Activated naive CD8-positive, alpha-beta T cell treated with anti-CD3 and anti-CD28 coated beads for 36 hours (primary cell): ENCODE measurements at regions not wholly inside any gene's neighbourhood (a gene's known extent, or its start where the extent isn't known, plus 50 kb on each side); places are given as distances from the start of the nearest gene placed in this dataset.

Experiments used
- DNase-seq: peaks from one replicate; pipeline ENCODE4 v3.0.0; 2021
- H3K27ac Mint-ChIP-seq: one replicate; pipeline ENCODE4 v1.8.0; 2022; ENCODE audit warnings: mild to moderate bottlenecking, moderate library complexity, mixed read lengths
- H3K27me3 Mint-ChIP-seq: one replicate; pipeline ENCODE4 v1.8.0; 2022; ENCODE audit warnings: mild to moderate bottlenecking, mixed read lengths
- H3K36me3 Mint-ChIP-seq: one replicate; pipeline ENCODE4 v1.8.0; 2021; ENCODE audit warnings: mild to moderate bottlenecking, mixed read lengths
- H3K4me1 Mint-ChIP-seq: one replicate; pipeline ENCODE4 v1.8.0; 2021; ENCODE audit warnings: mixed read lengths
- H3K4me3 Mint-ChIP-seq: one replicate; pipeline ENCODE4 v1.8.0; 2022; ENCODE audit warnings: mild to moderate bottlenecking, moderate library complexity, mixed read lengths
- H3K9me3 Mint-ChIP-seq: one replicate; pipeline ENCODE4 v1.8.0; 2022; ENCODE audit warnings: mixed read lengths

DNA sequence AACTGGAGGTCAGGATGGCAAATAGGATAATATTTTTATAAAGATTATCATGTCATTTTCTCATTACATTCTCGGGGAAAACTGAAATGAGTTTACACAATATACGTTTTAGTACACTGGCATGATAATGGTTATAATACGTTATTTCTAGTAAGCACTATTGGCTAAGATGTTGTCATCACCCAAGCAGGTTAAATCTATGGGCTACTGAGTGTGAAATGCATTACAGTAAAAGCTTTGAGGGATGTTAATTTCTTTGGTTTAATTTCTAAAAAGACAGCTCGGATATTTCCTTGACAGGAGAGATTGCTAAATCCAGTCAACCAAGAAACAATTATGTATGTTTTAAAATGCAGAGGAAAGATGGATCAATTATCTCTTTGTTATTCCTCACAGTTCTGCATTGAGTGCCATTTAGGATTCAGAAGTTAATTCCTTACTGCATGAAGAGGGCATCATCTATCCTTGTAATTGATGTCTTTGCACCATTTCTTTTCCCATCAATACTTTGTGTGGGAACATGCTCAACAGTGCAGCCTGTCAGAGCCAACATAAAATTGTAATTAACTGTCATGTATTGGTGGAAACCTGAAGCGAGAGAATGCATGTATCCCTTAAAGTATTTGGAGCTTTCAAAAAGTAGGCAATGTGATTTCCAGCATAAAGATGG is 222.4 kb upstream of the ZP4 start:
- Mint-ChIP-seq H3K27ac (no peak overlapping the region), H3K9me3 (no peaks in the 10 kb centered on the region), H3K4me1 (no peaks in the 10 kb centered on the region), H3K27me3 (peaks cover 2% of the 10 kb centered on the region), H3K36me3 (no peaks in the 10 kb centered on the region), H3K4me3 (no peak overlapping the region)
- DNase-seq: no peak

DNA sequence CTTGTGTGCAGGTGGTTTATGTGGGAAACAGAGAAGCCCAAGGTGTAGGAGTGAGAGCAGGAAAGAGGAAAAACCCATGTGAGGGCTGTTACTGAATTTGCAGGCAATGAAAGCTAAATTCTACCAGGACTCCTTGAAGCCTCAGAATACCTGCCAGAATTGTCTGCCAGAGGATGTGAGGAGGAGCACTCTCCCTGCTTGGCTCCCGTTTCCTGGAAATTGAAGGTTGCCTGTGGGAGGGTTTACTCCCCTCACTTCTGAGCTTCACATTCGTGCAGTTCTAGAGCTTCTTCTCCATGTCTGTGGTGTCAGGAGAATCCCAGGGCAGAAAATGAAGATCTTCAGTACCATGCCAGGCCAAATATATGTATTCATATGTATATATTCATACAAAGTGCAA is 220.8 kb upstream of the ZP4 start:
- H3K4me1 Mint-ChIP-seq: no peaks in the 10 kb centered on the region
- DNase-seq: no peak
- no peak overlapping the region for H3K4me3 Mint-ChIP-seq
- H3K27me3 Mint-ChIP-seq: peaks cover 2% of the 10 kb centered on the region
- H3K27ac Mint-ChIP-seq: no peak overlapping the region
- no peaks in the 10 kb centered on the region for H3K36me3 Mint-ChIP-seq
- H3K9me3 Mint-ChIP-seq: no peaks in the 10 kb centered on the region

DNA sequence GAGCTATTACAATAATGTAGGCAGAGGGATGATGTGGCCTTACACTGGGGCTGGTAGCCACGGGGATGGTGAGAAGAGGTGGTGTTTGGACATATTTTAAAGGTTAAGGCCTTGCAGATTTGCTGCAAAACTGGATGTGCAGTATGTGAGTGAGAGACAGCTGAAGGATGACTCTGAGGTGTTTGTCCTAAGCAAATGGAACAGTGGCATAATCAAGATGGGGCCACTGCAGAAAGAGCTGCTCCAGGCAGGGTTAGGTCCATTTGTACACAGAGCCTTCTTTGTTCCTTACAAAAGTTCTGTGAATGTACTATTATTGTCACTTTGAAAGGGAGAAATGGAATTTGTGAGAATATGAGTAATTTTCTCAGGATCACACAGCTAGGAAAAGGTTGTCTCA is 220.4 kb upstream of the ZP4 start:
- no peaks in the 10 kb centered on the region for H3K9me3 Mint-ChIP-seq
- H3K4me3 Mint-ChIP-seq: no peak overlapping the region
- H3K27ac Mint-ChIP-seq: no peak overlapping the region
- no peak for DNase-seq
- peaks cover 2% of the 10 kb centered on the region for H3K27me3 Mint-ChIP-seq
- H3K4me1 Mint-ChIP-seq: no peaks in the 10 kb centered on the region
- H3K36me3 Mint-ChIP-seq: no peaks in the 10 kb centered on the region

DNA sequence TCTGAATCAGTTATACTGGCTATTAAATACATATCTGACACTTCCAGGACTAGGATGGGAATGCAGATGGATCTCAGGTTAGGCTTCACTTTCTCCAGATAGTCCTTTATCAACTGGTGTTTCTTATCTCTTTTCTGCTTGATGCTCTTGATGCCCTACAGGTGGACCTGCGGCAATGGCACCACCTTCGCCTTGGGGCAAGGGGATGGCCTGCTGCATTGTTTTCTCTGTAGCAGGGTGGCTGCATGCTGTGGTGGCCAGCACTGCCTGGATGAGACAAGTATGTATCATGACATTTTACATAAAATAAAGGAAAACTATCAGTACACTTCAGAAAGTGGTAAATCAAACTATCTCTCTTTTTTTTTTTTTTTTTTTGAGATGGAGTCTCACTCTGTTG is 217.7 kb upstream of the ZP4 start:
- Mint-ChIP-seq H3K36me3 (no peaks in the 10 kb centered on the region), H3K27me3 (peaks cover 2% of the 10 kb centered on the region), H3K4me1 (no peaks in the 10 kb centered on the region), H3K9me3 (no peaks in the 10 kb centered on the region), H3K4me3 (no peak overlapping the region), H3K27ac (no peak overlapping the region)
- DNase-seq: no peak

DNA sequence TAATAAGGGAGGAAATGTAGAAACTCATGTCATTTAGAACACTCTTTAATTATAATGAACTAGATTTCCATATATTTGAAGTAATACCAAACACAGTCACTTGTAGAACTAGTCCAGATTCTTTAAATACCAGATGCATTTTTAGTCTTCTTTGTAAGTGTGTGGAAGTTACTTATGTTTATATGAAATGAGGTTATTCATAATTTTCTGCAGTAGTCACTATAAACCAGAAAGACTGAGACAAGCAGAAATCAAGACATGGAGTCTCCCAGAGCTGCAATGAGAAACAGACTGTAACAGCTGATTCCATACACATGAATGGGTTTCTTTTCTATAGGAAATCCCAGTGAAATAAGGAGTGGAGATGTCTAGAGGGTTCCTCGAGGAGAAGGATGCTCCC is 216.6 kb upstream of the ZP4 start:
- H3K4me3 Mint-ChIP-seq: no peak overlapping the region
- no peaks in the 10 kb centered on the region for H3K9me3 Mint-ChIP-seq
- H3K27me3 Mint-ChIP-seq: peaks cover 2% of the 10 kb centered on the region
- no peak overlapping the region for H3K27ac Mint-ChIP-seq
- no peak for DNase-seq
- H3K36me3 Mint-ChIP-seq: no peaks in the 10 kb centered on the region
- no peaks in the 10 kb centered on the region for H3K4me1 Mint-ChIP-seq

DNA sequence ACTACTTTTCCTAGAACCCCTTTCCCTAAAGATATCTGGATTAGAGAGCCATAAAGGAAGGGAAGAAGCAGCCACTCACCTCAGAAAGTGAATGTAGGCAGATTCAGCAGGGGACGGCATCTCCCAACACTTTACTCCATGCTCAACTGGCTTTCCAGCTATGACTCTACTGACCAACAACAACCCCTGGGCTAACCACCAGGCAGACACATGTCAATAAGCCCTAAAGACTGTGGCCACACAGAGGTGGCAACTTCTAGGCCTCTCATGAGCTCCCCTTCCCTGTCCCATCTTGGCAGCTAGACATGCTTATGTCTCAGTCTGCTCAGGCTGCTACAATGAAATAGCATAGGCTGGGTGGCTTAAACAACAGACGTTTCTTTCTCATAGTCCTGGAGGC is 214.0 kb upstream of the ZP4 start:
- no peak for DNase-seq
- no peaks in the 10 kb centered on the region for H3K4me1 Mint-ChIP-seq
- H3K27me3 Mint-ChIP-seq: no peaks in the 10 kb centered on the region
- no peaks in the 10 kb centered on the region for H3K36me3 Mint-ChIP-seq
- H3K4me3 Mint-ChIP-seq: no peak overlapping the region
- peaks cover 1% of the 10 kb centered on the region for H3K9me3 Mint-ChIP-seq
- no peak overlapping the region for H3K27ac Mint-ChIP-seq

DNA sequence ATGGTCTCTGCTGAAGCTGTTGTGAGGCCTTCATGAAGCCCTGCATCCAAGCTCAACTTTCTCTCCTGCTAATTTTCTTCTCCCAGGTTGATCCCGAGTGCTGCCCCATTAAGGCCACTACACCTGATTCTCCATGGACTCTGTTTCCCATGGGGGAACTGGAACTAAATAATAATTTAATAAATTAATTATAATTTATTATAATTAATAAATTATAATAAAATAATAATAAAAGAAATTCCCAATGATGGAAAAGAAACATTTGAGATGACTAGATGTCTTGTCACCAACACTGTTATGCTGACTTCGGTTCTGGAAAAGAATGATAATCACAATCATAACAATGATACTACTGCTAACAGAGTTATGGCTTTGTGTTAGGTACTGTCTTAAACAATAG is 211.2 kb upstream of the ZP4 start:
- Mint-ChIP-seq H3K27me3 (no peaks in the 10 kb centered on the region), H3K9me3 (peaks cover 3% of the 10 kb centered on the region), H3K4me3 (no peak overlapping the region), H3K4me1 (no peaks in the 10 kb centered on the region), H3K36me3 (no peaks in the 10 kb centered on the region), H3K27ac (no peak overlapping the region)
- no peak for DNase-seq

DNA sequence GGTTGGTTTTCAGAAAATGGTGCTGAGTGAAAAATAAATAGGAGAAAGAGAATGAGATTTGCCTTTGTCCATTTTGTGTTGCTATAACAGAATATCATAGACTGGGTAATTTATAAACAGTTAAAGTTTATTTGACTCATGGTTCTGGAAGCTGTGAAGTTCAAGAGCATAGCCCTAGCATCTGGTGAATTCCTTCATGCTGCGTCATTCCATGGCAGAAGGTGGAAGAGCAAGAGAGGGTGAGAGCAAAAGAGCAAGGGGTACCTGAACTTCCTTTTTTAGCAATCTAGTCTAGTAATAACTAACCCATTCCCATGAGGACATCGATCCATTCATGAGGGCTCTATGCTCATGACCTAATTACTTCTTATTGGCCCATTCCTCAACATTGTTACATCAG is 209.1 kb upstream of the ZP4 start:
- no peak overlapping the region for H3K27ac Mint-ChIP-seq
- H3K4me1 Mint-ChIP-seq: no peaks in the 10 kb centered on the region
- H3K9me3 Mint-ChIP-seq: peaks cover 3% of the 10 kb centered on the region
- H3K4me3 Mint-ChIP-seq: no peak overlapping the region
- no peak for DNase-seq
- no peaks in the 10 kb centered on the region for H3K36me3 Mint-ChIP-seq
- no peaks in the 10 kb centered on the region for H3K27me3 Mint-ChIP-seq

DNA sequence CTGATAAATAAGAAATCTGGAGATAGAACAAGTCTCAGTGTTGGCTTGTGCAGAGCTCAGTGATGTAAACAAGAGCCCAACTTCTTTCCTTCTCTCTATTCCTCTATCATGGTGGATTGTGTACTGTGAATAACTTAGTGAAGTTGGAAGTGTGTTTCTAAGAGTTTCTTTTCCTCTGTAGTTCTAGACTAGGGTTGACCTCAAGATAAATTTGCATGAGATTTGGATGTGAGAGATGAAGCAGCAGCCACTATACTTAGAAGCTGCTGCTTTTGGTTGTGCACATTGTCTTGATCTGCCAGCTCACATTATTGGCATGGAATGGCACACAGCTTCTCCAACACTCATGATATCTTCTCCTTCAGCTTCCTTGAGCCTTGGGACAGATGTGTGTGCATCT is 198.9 kb upstream of the ZP4 start:
- H3K9me3 Mint-ChIP-seq: peaks cover 2% of the 10 kb centered on the region
- no peak overlapping the region for H3K4me3 Mint-ChIP-seq
- no peaks in the 10 kb centered on the region for H3K4me1 Mint-ChIP-seq
- no peaks in the 10 kb centered on the region for H3K27me3 Mint-ChIP-seq
- no peak overlapping the region for H3K27ac Mint-ChIP-seq
- no peak for DNase-seq
- no peaks in the 10 kb centered on the region for H3K36me3 Mint-ChIP-seq

DNA sequence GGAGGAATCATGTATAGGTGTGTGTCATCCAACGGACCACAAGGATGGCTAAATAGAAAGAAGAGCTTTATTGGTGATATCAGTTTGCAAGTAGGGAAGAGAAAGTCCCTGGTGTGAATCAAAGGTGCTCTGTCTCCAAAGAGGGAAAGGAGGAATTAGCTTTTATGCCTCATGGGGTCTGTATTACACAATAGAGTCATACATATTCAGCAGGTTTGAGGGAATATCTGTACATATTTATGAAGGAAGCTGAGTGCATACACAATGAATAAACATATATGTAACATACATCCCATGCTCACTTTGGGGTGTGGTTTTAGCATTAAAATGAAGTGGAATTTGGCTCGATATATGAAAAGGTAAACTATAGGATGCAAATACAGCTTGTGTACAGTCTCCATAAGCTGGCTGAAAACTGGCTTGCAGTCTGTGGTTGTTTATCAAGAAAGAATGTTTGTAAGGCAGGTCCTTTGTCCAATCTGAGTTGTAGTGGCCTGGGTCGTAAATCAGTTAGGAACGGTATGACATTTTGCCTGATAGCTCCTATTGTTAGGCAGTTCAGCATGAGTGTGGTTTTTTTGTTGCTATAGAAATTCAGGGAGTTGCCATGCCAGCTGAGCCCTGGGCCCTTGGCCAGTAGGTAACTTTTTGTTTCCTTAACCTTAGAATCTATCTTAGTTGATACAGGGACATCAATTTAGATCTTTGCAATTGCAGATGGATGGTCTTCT is 198.0 kb upstream of the ZP4 start:
- Mint-ChIP-seq H3K27me3 (no peaks in the 10 kb centered on the region), H3K4me3 (no peak overlapping the region), H3K4me1 (no peaks in the 10 kb centered on the region), H3K36me3 (no peaks in the 10 kb centered on the region), H3K27ac (no peak overlapping the region), H3K9me3 (peaks cover 2% of the 10 kb centered on the region)
- no peak for DNase-seq

DNA sequence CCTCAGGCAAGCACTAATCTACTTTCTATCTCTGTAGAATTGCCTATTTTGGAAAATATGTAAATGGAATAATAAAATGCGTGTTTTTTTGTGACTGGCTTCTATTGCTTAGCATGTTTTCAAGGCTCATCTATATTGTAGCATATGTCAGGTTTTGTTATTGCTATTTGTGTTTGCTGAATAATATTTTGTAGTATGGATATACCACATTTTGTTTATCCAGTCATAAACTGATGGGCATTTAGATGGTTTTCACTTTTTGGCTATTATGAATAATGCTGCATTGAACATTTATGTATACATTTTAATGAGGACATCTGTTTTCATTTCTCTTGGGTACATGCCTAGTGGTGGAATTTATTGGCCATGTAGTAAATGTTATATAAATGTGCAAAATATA is 183.3 kb upstream of the ZP4 start:
- H3K4me1 Mint-ChIP-seq: no peaks in the 10 kb centered on the region
- no peaks in the 10 kb centered on the region for H3K27me3 Mint-ChIP-seq
- no peak for DNase-seq
- peaks cover 2% of the 10 kb centered on the region for H3K9me3 Mint-ChIP-seq
- H3K27ac Mint-ChIP-seq: no peak overlapping the region
- no peaks in the 10 kb centered on the region for H3K36me3 Mint-ChIP-seq
- no peak overlapping the region for H3K4me3 Mint-ChIP-seq

DNA sequence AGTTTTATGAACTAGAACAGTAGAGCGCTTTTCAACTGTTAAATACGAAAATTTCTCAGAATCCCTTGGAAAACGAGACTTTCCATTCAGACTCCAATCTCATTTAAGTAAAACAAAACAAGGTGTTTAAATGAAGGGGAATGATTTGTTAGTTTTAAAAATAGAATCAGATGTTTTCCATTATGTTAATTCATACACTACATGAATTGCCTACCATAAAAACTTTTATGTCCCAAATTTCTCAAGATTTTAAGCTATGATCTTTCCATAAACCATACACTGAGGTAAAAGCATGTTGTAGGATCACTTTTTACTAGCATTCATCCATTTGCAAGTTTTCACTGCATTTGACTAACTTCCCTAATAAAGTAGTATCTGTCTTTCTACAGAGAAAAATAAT is 180.3 kb upstream of the ZP4 start:
- no peak for DNase-seq
- no peaks in the 10 kb centered on the region for H3K36me3 Mint-ChIP-seq
- H3K4me1 Mint-ChIP-seq: no peaks in the 10 kb centered on the region
- no peak overlapping the region for H3K27ac Mint-ChIP-seq
- H3K4me3 Mint-ChIP-seq: no peak overlapping the region
- H3K9me3 Mint-ChIP-seq: no peaks in the 10 kb centered on the region
- H3K27me3 Mint-ChIP-seq: no peaks in the 10 kb centered on the region

DNA sequence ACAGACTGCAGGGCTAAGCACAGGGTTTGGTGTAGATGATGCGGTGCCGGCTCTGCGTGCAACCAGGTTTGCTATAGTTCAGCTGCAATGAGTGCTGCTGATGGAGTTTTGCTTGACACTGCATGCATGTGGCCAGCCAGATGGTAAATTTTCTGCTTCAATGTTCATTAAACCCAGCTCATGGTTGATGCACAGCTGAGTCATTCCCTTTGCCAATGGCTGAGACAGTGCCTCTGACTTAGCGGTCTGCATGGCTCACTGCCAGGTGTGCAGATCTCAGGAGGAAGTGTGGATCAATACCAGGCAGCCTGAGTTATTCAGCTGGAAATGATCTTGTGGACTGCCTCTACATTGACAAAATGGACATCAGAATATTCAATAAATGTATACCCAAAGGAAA is 172.7 kb upstream of the ZP4 start:
- Mint-ChIP-seq H3K4me1 (no peaks in the 10 kb centered on the region), H3K27ac (no peak overlapping the region), H3K27me3 (no peaks in the 10 kb centered on the region), H3K9me3 (no peaks in the 10 kb centered on the region), H3K36me3 (no peaks in the 10 kb centered on the region), H3K4me3 (no peak overlapping the region)
- no peak for DNase-seq

DNA sequence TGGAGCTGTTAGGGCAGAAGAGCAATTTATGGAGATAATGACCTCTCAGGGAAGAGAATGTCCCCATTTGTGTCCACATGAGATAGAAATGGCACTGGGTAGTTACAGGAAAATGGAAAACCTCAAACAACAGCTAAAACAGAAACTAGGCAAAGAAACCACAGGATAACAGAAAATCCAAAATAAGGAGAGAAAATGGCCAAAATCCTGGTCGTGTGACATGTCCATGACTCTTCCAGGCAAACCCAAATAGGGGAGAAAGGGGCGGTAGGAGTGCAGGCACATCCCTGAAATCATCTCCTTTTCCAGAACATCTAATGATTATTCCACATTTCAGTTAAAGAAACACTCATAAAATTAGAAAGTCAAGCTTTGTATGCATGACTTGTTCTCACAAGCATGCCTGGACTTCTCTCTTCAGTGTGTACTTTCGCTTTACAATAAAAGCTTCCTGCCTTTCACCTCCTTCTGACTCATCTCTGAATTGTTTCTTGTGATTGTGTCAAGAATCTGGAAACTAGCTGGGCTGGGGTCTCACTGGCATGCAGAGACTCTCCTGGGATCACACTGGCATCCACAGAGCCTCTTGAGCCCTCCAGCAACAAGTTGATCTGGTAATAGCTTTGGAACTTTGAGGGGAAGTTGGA is 171.4 kb upstream of the ZP4 start:
- no peak overlapping the region for H3K27ac Mint-ChIP-seq
- no peak for DNase-seq
- H3K4me3 Mint-ChIP-seq: no peak overlapping the region
- no peaks in the 10 kb centered on the region for H3K4me1 Mint-ChIP-seq
- H3K9me3 Mint-ChIP-seq: peaks cover 2% of the 10 kb centered on the region
- no peaks in the 10 kb centered on the region for H3K27me3 Mint-ChIP-seq
- H3K36me3 Mint-ChIP-seq: peaks cover 2% of the 10 kb centered on the region

DNA sequence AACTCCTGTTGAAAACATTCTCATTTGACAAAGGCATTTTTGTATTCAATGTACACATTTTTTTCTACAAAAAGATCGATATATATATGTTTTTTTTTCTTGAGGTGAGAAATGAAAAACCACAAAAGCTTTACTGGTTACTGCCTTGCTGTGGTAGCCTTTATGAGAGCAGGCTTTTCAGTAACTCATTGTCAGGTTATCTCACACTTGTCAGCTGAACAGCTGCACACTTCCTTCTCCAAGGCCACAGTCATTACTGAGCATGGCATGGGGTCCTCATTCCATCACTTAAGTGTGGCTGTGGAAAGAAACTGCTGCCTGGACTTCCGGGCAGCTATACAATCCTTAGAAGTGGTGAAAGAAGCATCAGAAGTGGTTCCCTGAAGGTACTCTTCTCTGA is 169.3 kb upstream of the ZP4 start:
- Mint-ChIP-seq H3K27me3 (no peaks in the 10 kb centered on the region), H3K36me3 (peaks cover 2% of the 10 kb centered on the region), H3K4me1 (no peaks in the 10 kb centered on the region), H3K27ac (no peak overlapping the region), H3K4me3 (no peak overlapping the region), H3K9me3 (peaks cover 6% of the 10 kb centered on the region)
- DNase-seq: no peak
